Activated T-cell treated with anti-CD3 and anti-CD28 coated beads, Interleukin-2, amount 50 U/mL, for 72 hours (primary cell): ENCODE measurements at regions not wholly inside any gene's neighbourhood (a gene's known extent, or its start where the extent isn't known, plus 50 kb on each side); places are given as distances from the start of the nearest gene placed in this dataset.
A peak's percentile ranks its signal among the peaks of the same experiment; 100 is the strongest.

Source experiments
- ATAC-seq, 2 donors: fragments of 150-1000 bp; cut with Tn5 transposase; replicated peaks in 1 of 2; 2 replicates each; pipeline ENCODE4 v1.10.0; 2021; ENCODE audit warnings: moderate library complexity in 2 of 2, mild to moderate bottlenecking in 1 of 2
- DNase-seq, 2 donors: peaks; one replicate each; pipeline ENCODE4 v3.0.0; 2021 to 2022; ENCODE audit warnings: mixed read lengths in 1 of 2
- H3K27ac Mint-ChIP-seq: one replicate; pipeline ENCODE4 v1.8.0; 2022; ENCODE audit warnings: mild to moderate bottlenecking, moderate library complexity, mixed read lengths
- H3K27me3 Mint-ChIP-seq: one replicate; pipeline ENCODE4 v1.8.0; 2022; ENCODE audit warnings: low read depth, mixed read lengths
- H3K36me3 Mint-ChIP-seq, 2 donors: one replicate each; pipeline ENCODE4 v1.8.0; 2022; ENCODE audit warnings: mixed read lengths in 2 of 2, mild to moderate bottlenecking in 1 of 2; ENCODE audit not compliant: insufficient read depth in 2 of 2
- H3K4me1 Mint-ChIP-seq: one replicate; pipeline ENCODE4 v1.8.0; 2022; ENCODE audit warnings: low read depth, mixed read lengths
- H3K4me3 Mint-ChIP-seq, 2 donors: one replicate each; pipeline ENCODE4 v1.8.0; 2022; ENCODE audit warnings: mild to moderate bottlenecking in 2 of 2, mixed read lengths in 2 of 2, moderate library complexity in 2 of 2
- H3K9me3 Mint-ChIP-seq, 2 donors: one replicate each; pipeline ENCODE4 v1.8.0; 2022; ENCODE audit warnings: mixed read lengths in 2 of 2

DNA sequence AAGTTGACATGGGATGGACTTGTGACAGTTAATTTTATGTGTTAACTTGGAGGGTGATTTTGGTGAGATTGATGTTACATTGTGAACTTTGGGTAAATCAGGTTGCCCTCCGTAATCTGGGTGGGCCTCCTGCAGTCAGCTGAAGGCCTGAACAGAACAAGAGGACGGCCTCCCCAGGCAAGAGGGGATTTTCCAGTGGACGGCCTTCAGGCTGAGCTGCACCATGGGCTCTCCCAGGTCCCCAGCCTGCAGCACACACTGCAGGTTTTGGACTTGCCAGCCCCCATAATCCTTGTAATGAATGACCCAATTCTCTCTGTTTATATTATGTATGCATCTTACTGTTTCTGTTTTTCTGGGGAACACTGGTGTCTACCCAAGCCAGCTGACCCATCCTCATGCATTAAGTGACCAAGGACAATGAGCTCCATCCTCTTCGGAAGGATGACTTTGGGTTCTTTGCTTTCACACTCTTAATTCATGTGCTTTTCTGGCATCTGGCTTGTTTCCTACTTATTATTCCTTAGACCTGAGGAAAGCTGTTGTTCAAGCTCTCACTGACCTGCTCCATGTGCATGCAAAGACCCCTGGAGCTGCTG, 64.2 kb downstream of the DACT2 start:
- ATAC-seq, result no peak
- Mint-ChIP-seq H3K4me1 (no peaks in the 10 kb centered on the region), H3K4me3 (no peak overlapping the region), H3K27ac (no peak overlapping the region), H3K27me3 (no peaks in the 10 kb centered on the region), H3K36me3 (no peaks in the 10 kb centered on the region), H3K9me3 (peaks cover 3 to 12% of the 10 kb centered on the region in 2 donors)
- no peak for DNase-seq

DNA sequence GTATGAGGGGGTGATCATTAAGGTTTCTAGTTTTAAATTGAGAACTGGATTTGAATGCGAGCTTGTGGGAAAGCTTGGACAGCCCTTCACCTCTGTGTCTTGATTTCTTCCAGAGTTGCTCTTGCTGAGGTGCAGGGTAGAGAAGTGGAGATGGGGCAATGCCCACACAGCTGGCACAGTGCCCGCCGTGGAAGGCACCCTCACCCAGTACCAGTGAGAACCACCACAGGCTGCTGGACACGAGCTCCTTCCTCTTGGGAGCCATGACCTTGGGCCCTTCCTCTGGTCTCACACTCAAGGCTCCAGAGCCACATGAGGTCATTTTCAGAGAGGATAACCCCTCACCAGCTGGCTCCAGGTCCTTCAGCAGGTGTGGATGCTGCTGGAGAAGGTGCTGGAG, 67.3 kb downstream of the DACT2 start:
- no peak overlapping the region for H3K4me3 Mint-ChIP-seq

DNA sequence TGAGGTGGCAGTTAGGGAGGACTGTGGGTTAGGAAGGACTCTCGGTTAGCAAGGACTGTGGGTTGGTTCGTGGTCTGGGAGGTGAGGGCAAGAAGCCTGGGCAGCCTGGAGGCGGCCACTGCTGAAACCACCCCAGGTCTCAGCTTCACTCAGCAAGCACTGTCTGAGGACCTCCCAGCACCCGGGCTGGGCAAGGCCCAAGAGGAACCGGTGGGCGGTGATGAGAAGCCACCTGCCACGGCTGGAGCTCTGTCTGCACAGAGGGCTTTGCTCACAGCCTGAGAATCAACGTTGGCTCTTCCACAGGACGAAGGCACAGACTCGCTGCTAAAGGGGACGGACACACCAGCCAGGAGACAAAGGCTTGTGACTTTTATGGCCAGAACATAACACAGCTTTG, 69.3 kb downstream of the DACT2 start:
- Mint-ChIP-seq H3K27me3 (peaks cover 7% of the 10 kb centered on the region), H3K4me3 (peak overlapping the region in 1 of 2 donors; percentile 58), H3K27ac (no peak overlapping the region), H3K9me3 (peaks cover 0 to 3% of the 10 kb centered on the region in 2 donors), H3K36me3 (no peaks in the 10 kb centered on the region), H3K4me1 (no peaks in the 10 kb centered on the region)
- DNase-seq (peak in 1 of 2 donors; percentile 44), ATAC-seq (peak in 1 of 2 donors; percentile 72)

More for the DNA sequence above, 67.3 kb downstream of the DACT2 start:
- no peaks in the 10 kb centered on the region for H3K36me3 Mint-ChIP-seq
- no peaks in the 10 kb centered on the region for H3K4me1 Mint-ChIP-seq
- DNase-seq, result no peak
- no peak for ATAC-seq
- H3K27me3 Mint-ChIP-seq, result peaks cover 7% of the 10 kb centered on the region
- H3K9me3 Mint-ChIP-seq, result peaks cover 3 to 7% of the 10 kb centered on the region in 2 donors
- H3K27ac Mint-ChIP-seq, result no peak overlapping the region

DNA sequence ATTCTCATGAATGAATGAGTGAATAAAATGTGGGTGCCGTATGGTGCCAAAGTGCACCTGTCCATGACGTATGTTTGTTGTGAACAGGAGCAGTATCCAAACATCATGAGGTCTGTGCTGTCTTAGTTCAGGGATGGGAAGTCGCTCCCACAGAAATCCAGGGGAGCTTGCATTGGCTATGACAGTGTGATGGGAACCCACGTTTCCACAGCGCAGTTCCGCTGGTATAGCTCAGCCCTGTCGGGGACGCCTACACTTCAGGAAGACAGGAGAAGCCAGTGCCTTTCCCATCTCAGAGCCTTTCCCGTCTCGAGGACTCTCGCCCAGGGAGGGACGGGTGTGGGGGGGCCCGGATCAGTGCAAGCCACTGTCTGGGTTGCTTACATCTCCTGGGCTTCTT, 69.8 kb downstream of the DACT2 start:
- no peak overlapping the region for H3K4me3 Mint-ChIP-seq
- no peak for DNase-seq
- no peak overlapping the region for H3K27ac Mint-ChIP-seq
- H3K9me3 Mint-ChIP-seq, result peaks cover 0 to under 1% of the 10 kb centered on the region in 2 donors
- H3K36me3 Mint-ChIP-seq, result no peaks in the 10 kb centered on the region
- no peak for ATAC-seq
- peaks cover 7% of the 10 kb centered on the region for H3K27me3 Mint-ChIP-seq
- no peaks in the 10 kb centered on the region for H3K4me1 Mint-ChIP-seq

DNA sequence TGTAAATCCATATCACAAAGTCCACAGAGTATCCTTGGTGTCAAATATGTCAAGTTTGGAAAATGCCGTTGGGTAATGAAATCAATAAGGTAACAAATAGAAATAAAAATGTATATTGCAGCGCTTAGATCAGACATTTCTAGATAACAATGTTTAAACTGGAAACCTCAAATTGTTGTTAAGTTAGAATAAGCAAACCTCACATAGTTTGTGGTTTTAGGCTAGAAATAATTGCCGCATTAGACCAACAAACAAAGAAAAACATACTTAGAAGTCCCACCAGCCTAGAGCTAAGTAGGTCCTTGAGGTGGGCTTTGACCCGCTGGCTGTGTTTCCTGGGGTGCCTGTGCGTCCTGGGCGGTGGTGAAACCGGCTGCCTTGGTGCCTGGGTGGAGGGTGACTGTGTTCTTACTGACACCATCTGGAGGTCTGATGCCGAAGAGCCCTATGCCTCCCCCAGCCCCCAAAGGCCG, 71.4 kb downstream of the DACT2 start:
- ATAC-seq, result peak in 1 of 2 donors; percentile 25
- no peaks in the 10 kb centered on the region for H3K36me3 Mint-ChIP-seq
- peaks cover 7% of the 10 kb centered on the region for H3K27me3 Mint-ChIP-seq
- no peaks in the 10 kb centered on the region for H3K9me3 Mint-ChIP-seq
- no peak overlapping the region for H3K27ac Mint-ChIP-seq
- H3K4me1 Mint-ChIP-seq, result no peaks in the 10 kb centered on the region
- DNase-seq, result no peak
- H3K4me3 Mint-ChIP-seq, result peak overlapping the region in 1 of 2 donors; percentile 34

DNA sequence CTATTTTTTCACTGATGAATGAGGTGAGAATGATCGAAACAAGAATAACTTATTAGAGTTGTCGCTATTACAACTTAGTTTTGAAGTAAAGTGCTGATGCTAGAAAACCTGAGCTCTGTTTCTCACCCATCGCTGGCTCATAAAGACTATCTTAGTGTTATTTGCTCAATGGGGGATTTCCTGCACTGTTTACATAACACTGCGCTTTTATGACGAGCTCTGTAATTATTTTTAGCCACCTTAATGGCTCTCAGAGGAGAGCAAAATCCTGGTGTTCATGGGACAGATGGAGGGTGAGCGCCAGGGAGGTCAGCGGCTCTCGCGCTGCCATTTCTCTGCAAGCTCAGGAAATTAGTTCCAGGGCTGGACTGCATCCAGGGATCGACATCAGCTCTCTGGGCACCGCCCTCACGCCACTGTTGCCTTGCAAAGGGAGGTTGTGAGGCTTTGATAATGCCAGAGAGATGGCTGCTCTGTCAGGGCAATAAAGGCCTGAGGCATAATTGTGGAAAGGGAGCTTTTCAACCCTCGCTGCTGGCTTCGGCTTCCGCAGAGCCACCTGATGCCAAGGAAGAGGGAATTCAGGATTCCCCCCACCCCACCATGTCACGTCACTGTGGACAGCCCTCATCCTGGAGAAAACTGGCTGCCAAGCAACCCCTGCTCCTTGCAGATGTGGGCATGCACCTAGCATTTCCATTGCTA, 72.0 kb downstream of the DACT2 start:
- Mint-ChIP-seq H3K36me3 (no peaks in the 10 kb centered on the region), H3K27ac (no peak overlapping the region), H3K4me3 (peak overlapping the region in 1 of 2 donors; percentile 9), H3K27me3 (peaks cover 7% of the 10 kb centered on the region), H3K9me3 (no peaks in the 10 kb centered on the region), H3K4me1 (no peaks in the 10 kb centered on the region)
- DNase-seq, result no peak
- ATAC-seq, result no peak

DNA sequence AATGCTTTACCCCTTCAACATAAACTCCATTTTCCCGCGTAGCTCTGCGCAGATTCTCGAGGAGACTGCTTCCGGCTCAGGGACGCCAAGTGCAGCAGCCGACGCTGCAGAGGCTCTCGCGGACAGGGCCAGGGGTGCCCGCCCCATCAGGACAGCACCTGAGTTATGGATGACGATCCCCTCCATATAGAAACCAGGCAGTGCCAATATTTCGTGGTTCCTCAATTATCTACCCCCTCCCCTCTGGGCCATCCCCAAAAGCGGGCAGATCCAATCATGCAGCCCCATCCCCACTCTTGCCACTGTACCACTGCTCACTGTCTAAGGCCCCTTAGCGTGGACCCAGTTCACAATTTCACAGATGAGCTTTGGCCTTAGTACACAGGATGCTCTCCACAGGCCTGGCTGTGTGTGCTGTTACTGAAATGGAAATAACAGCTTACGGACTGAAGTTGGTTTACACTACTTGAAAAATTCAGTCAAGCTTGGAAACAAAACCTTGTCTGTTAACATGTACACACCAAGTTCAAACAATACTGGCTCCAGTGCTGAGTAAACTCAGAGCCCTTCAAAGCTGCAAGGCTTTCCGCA, 74.5 kb downstream of the DACT2 start:
- no peaks in the 10 kb centered on the region for H3K9me3 Mint-ChIP-seq
- no peak for DNase-seq
- no peak overlapping the region for H3K27ac Mint-ChIP-seq
- H3K36me3 Mint-ChIP-seq, result no peaks in the 10 kb centered on the region
- ATAC-seq, result no peak
- no peaks in the 10 kb centered on the region for H3K4me1 Mint-ChIP-seq
- peaks cover 13% of the 10 kb centered on the region for H3K27me3 Mint-ChIP-seq
- H3K4me3 Mint-ChIP-seq, result no peak overlapping the region

DNA sequence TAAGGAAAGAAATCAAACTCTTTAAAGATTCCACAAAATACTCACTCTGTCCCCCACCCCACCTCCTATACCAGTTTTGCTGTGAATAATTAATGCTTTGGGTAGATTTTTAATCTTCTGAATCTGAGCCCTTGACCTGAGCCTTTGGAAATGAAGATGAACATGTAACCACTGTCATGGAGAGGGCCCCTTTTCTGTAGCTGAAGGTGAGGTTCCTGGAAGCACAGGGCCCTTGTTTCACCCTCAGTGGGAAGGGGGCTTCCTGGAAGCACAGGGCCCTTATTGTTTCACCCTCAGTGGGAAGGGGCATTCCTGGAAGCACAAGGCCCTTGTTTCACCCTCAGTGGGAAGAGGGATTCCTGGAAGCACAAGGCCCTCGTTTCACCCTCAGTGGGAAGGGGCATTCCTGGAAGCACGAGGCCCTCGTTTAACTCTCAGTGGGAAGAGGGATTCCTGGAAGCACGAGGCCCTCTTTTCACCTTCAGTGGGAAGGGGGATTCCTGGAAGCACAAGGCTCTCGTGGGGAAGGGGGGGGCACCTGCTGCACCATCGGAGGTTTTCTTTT, 75.7 kb downstream of the DACT2 start:
- peaks cover 12% of the 10 kb centered on the region for H3K27me3 Mint-ChIP-seq
- peak overlapping the region; percentile 90 for H3K27ac Mint-ChIP-seq
- no peaks in the 10 kb centered on the region for H3K9me3 Mint-ChIP-seq
- no peaks in the 10 kb centered on the region for H3K36me3 Mint-ChIP-seq
- no peak overlapping the region for H3K4me3 Mint-ChIP-seq
- DNase-seq, result no peak
- ATAC-seq, result peak in 1 of 2 donors; percentile 24
- H3K4me1 Mint-ChIP-seq, result no peaks in the 10 kb centered on the region

DNA sequence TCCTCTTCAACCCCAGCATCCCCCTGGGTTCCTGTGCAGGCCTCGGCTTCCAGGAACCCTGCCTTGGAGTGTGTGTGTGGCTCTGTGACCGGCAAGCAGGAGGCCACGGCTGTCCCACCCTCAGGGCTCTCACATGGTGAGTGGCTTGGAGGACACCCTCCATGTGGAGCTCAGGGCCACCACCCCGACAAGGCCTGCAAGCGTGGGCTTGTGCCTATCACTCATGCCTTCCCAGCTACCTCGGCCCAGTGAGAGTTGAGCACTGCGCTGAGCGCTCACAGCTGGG, 76.7 kb downstream of the DACT2 start:
- Mint-ChIP-seq H3K4me1 (no peaks in the 10 kb centered on the region), H3K27ac (no peak overlapping the region), H3K4me3 (no peak overlapping the region), H3K27me3 (peaks cover 6% of the 10 kb centered on the region), H3K36me3 (no peaks in the 10 kb centered on the region), H3K9me3 (no peaks in the 10 kb centered on the region)
- no peak for ATAC-seq
- no peak for DNase-seq

DNA sequence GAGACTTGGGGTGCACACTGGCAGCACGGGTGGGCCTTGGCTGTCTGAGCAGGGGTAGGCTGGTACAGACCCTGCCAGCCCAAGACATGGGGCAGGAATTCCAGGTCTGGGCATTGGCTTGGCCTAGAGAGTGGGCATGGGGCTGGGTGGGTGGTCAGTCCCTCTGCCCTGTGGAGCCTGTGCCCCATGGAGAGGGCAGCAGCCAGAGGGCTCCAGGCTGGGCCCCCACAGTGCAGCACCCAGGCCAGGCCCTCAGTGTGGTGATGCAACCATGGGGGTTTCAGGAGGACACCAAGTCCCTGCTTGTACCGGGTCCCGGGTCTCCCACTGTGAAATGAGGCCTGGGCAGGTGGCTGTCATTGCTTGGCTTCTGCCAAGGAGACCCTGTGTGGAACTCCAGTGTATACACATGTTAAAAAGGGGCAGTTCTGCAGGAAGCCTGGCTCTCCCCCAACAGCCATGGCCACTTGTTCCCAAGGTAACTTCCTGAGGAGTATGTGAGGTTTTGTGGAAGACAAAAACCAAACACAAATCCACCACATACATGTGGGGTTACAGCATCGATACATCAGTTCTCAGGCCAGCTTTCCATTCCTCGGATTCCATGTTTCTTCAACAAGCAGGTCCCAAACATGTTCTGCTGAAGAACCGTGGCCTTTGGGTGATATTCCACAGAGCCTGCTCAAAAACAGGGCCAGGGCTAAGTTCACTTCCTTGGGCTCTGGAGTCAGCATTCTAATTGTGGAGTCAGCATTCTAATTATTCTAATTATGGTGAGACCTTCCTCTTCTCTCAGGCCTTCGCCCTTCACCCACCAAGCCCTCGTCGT, 77.3 kb downstream of the DACT2 start:
- Mint-ChIP-seq H3K4me1 (no peaks in the 10 kb centered on the region), H3K27ac (no peak overlapping the region), H3K27me3 (peaks cover 6% of the 10 kb centered on the region), H3K9me3 (no peaks in the 10 kb centered on the region), H3K4me3 (no peak overlapping the region), H3K36me3 (no peaks in the 10 kb centered on the region)
- ATAC-seq, result no peak
- DNase-seq, result no peak

DNA sequence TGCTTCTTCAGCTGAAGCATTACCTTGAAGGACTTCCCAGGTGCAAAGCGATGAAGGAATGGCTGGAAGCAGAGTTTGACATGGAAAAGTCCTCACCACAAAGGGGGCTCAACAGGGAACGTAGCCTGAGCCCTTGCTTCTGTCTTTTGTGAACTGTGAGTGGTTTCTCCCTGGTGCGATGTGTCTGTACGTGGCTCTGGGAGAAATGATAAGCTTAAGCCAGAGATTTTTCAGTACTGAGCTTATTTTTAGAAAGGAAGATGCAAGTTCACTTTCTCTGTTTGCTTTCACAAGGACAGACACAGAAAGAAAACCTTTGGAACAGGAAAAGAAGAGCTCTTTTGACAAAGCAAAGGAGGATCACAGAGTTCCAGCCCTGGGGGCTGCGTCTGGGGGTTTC, 79.4 kb downstream of the DACT2 start:
- Mint-ChIP-seq H3K4me3 (no peak overlapping the region), H3K27ac (no peak overlapping the region), H3K27me3 (peaks cover 6% of the 10 kb centered on the region), H3K9me3 (no peaks in the 10 kb centered on the region), H3K36me3 (no peaks in the 10 kb centered on the region), H3K4me1 (no peaks in the 10 kb centered on the region)
- ATAC-seq, result no peak
- DNase-seq, result no peak

DNA sequence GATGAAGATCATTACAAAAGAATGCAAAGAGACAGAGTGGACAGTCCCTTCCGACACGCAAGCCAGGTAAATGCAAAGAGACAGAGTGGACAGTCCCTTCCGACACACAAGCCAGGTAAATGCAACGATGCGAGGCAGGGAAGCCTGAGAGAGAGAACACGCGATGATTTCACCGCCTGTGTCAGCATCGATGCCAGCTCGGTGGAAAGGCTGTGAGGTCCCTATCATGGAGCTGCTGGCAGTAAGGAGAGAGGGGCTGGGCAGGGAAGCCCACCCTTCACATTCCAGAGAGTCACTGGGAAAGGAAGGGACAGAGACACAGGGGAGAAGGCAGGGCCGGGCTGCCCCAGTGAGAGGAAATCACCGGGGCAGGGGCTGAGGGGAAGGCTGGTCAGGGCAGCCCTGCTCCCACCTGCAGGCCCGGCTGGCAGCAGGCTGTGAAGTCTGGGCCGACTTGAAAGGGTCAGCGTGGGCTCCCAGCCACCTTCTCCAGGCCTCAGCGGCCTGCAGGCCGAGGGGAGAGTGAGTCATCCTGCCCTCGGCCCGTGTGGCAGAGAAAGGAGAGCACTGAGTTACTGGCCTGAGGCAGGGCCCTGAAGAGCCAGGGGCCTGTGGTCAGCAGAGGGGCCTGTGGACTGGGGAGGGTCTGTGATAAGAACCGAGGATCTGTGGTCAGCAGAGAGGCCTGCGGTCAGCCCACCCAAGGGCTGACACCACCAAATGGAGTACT, 80.4 kb downstream of the DACT2 start:
- no peak overlapping the region for H3K4me3 Mint-ChIP-seq
- peak overlapping the region; percentile 2 for H3K27ac Mint-ChIP-seq
- ATAC-seq (peak in 1 of 2 donors; percentile 21), DNase-seq (no peak)
- H3K9me3 Mint-ChIP-seq, result no peaks in the 10 kb centered on the region
- no peaks in the 10 kb centered on the region for H3K4me1 Mint-ChIP-seq
- H3K27me3 Mint-ChIP-seq, result peaks cover 6% of the 10 kb centered on the region
- no peaks in the 10 kb centered on the region for H3K36me3 Mint-ChIP-seq
